HEK293 (cell line): ENCODE measurements at regions not wholly inside any gene's neighbourhood (a gene's known extent, or its start where the extent isn't known, plus 50 kb on each side); places are given as distances from the start of the nearest gene placed in this dataset.

Source experiments
- CTCF ChIA-PET: fragments of 350-600 bp; formaldehyde crosslinking; extraction: SDS; loops from one replicate; lab custom pipeline; 2021; ENCODE audit warnings: antibody characterized with exemption; lab: Yijun Ruan, JAX
- POLR2A ChIA-PET: fragments of 300-600 bp; formaldehyde crosslinking; extraction: SDS; loops from one replicate; lab custom pipeline; 2020; ENCODE audit warnings: antibody characterized with exemption, inconsistent platforms; lab: Yijun Ruan, JAX
- H3K27ac ChIP-seq: fragments of 200-500 bp; sonication (Bioruptor generic); 2 replicates; pipeline ENCODE4 v1.5.1; 2014; ENCODE audit warnings: low read depth, low read length, control low read depth, inconsistent platforms; ENCODE audit errors: extremely low read depth
- H3K36me3 ChIP-seq, 2 experiments: fragments of 200-500 bp in 1 of 2; sonication (Bioruptor generic) in 1 of 2; 1 replicate in 1 of 2; 2 replicates in 1 of 2; pipeline ENCODE4 v1.5.1; 2014 to 2017; ENCODE audit warnings: inconsistent platforms in 2 of 2, low read length in 2 of 2; ENCODE audit not compliant: control insufficient read depth in 2 of 2, insufficient read depth in 1 of 2
- H3K4me1 ChIP-seq: fragments of 200-500 bp; sonication (Bioruptor generic); 2 replicates; pipeline ENCODE4 v1.5.1; 2014; ENCODE audit warnings: mild to moderate bottlenecking, low read length, inconsistent platforms; ENCODE audit not compliant: control insufficient read depth, insufficient read depth
- H3K4me3 ChIP-seq: 2 replicates; pipeline ENCODE4 v1.5.1; 2011; ENCODE audit warnings: low read depth, mild to moderate bottlenecking, control low read depth, low read length, moderate library complexity
- H3K9me3 ChIP-seq: fragments of 200-500 bp; sonication (Bioruptor generic); 2 replicates; pipeline ENCODE4 v1.5.1; 2014; ENCODE audit warnings: low read depth, low read length, inconsistent platforms; ENCODE audit not compliant: control insufficient read depth, insufficient read depth
- HOXC10 ChIP-seq: sonication (generic); formaldehyde crosslinking; IDR thresholded peaks from 2 replicates; pipeline ENCODE4 v1.8.1; 2023; ENCODE audit warnings: mild to moderate bottlenecking, missing genetic modification reagents
- IKZF3 ChIP-seq: fragments of 450-650 bp; IDR thresholded peaks from 2 replicates; pipeline ENCODE4 v1.5.0; 2018; ENCODE audit warnings: missing biosample characterization, mild to moderate bottlenecking, missing genetic modification characterization, moderate library complexity
- KLF10 ChIP-seq: fragments of 450-650 bp; IDR thresholded peaks from 2 replicates; pipeline ENCODE4 v1.5.1; 2018; ENCODE audit warnings: missing biosample characterization, mild to moderate bottlenecking, missing genetic modification characterization
- KLF7 ChIP-seq: fragments of 450-650 bp; formaldehyde crosslinking; IDR thresholded peaks from 2 replicates; pipeline ENCODE4 v1.5.1; 2016; ENCODE audit warnings: missing biosample characterization, missing genetic modification characterization, borderline replicate concordance
- OSR2 ChIP-seq: fragments of 450-650 bp; formaldehyde crosslinking; IDR thresholded peaks from 2 replicates; pipeline ENCODE4 v1.5.1; 2016; ENCODE audit warnings: missing biosample characterization, missing genetic modification characterization
- REPIN1 ChIP-seq: fragments of 450-650 bp; formaldehyde crosslinking; IDR thresholded peaks from 2 replicates; pipeline ENCODE4 v1.5.1; 2017; ENCODE audit warnings: missing biosample characterization, missing genetic modification characterization, low read depth
- YY2 ChIP-seq: fragments of 450-650 bp; formaldehyde crosslinking; IDR thresholded peaks from 2 replicates; pipeline ENCODE4 v1.5.1; 2016; ENCODE audit warnings: missing biosample characterization, missing genetic modification characterization
- ZFP3 ChIP-seq: fragments of 450-650 bp; formaldehyde crosslinking; IDR thresholded peaks from 2 replicates; pipeline ENCODE4 v1.5.1; 2016; ENCODE audit warnings: low read depth, missing biosample characterization, missing genetic modification characterization
- ZNF138 ChIP-seq: fragments of 450-650 bp; formaldehyde crosslinking; IDR thresholded peaks from 2 replicates; pipeline ENCODE4 v1.5.1; 2016; ENCODE audit warnings: missing biosample characterization, missing genetic modification characterization, borderline replicate concordance
- ZNF140 ChIP-seq: fragments of 450-650 bp; formaldehyde crosslinking; IDR thresholded peaks from 2 replicates; pipeline ENCODE4 v1.5.1; 2016; ENCODE audit warnings: missing biosample characterization, missing genetic modification characterization
- ZNF274 ChIP-seq, 2 experiments: fragments of 200-500 bp in 1 of 2; fragments of 450-650 bp in 1 of 2; sonication (Bioruptor generic) in 1 of 2; formaldehyde crosslinking in 1 of 2; IDR thresholded peaks; 2 replicates each; pipeline versions ENCODE4 v1.5.1 to v1.6.1; 2014 to 2016; ENCODE audit warnings: borderline replicate concordance in 1 of 2, inconsistent platforms in 1 of 2, low read length in 1 of 2, missing biosample characterization in 1 of 2, missing genetic modification characterization in 1 of 2
- ZNF311 ChIP-seq: fragments of 450-650 bp; formaldehyde crosslinking; IDR thresholded peaks from 2 replicates; pipeline ENCODE4 v1.5.1; 2017; ENCODE audit warnings: missing biosample characterization, missing genetic modification characterization, borderline replicate concordance
- ZNF473 ChIP-seq: fragments of 450-650 bp; formaldehyde crosslinking; IDR thresholded peaks from 2 replicates; pipeline ENCODE4 v1.5.1; 2017; ENCODE audit warnings: missing biosample characterization, missing genetic modification characterization
- ZNF521 ChIP-seq: fragments of 450-650 bp; formaldehyde crosslinking; IDR thresholded peaks from 2 replicates; pipeline ENCODE4 v1.5.1; 2017; ENCODE audit warnings: missing biosample characterization, mild to moderate bottlenecking, missing genetic modification characterization
- ZNF529 ChIP-seq: fragments of 450-650 bp; formaldehyde crosslinking; IDR thresholded peaks from 2 replicates; pipeline ENCODE4 v1.5.1; 2017; ENCODE audit warnings: missing genetic modification characterization, missing biosample characterization; ENCODE audit not compliant: insufficient replicate concordance
- ZNF548 ChIP-seq: fragments of 450-650 bp; formaldehyde crosslinking; IDR thresholded peaks from 2 replicates; pipeline ENCODE4 v1.5.1; 2016; ENCODE audit warnings: missing biosample characterization, missing genetic modification characterization
- ZNF76 ChIP-seq: fragments of 450-650 bp; formaldehyde crosslinking; IDR thresholded peaks from 2 replicates; pipeline ENCODE4; 2016; ENCODE audit warnings: low read depth, missing biosample characterization, missing genetic modification characterization, borderline replicate concordance
- TF ChIP-seq, protein P1 (sequence below): fragments of 450-650 bp; formaldehyde crosslinking; IDR thresholded peaks from 2 replicates; pipeline ENCODE4 v1.5.1; 2017; ENCODE audit warnings: missing biosample characterization, missing genetic modification characterization
- TF ChIP-seq, protein P2 (sequence below): fragments of 450-650 bp; formaldehyde crosslinking; IDR thresholded peaks from 2 replicates; pipeline ENCODE4 v1.5.1; 2016; ENCODE audit warnings: missing biosample characterization, missing genetic modification characterization, borderline replicate concordance
- TF ChIP-seq, protein P3 (sequence below): fragments of 450-650 bp; formaldehyde crosslinking; IDR thresholded peaks from 2 replicates; pipeline ENCODE4 v1.5.1; 2017; ENCODE audit warnings: missing biosample characterization, missing genetic modification characterization

DNA sequence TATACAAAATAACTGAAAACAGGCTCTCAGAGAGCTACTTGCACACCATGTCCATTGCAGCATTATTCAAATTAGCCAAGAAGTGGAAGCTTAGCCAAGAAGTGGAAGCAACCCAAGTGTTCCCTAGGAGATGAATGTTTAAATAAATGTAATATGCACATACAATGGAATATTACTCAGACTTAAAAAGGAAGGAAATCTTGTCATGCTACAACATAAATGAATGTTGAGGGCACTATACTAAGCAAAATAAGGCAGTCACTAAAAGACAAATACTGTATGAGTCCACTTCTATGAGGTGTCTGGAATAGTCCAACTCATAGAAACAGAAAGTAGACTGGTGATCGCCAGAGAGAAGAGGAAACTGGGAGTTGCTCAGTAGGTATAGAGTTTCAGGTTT is 438.1 kb downstream of the MAT2B start (continued):
- TF ChIP-seq, protein P1, sequence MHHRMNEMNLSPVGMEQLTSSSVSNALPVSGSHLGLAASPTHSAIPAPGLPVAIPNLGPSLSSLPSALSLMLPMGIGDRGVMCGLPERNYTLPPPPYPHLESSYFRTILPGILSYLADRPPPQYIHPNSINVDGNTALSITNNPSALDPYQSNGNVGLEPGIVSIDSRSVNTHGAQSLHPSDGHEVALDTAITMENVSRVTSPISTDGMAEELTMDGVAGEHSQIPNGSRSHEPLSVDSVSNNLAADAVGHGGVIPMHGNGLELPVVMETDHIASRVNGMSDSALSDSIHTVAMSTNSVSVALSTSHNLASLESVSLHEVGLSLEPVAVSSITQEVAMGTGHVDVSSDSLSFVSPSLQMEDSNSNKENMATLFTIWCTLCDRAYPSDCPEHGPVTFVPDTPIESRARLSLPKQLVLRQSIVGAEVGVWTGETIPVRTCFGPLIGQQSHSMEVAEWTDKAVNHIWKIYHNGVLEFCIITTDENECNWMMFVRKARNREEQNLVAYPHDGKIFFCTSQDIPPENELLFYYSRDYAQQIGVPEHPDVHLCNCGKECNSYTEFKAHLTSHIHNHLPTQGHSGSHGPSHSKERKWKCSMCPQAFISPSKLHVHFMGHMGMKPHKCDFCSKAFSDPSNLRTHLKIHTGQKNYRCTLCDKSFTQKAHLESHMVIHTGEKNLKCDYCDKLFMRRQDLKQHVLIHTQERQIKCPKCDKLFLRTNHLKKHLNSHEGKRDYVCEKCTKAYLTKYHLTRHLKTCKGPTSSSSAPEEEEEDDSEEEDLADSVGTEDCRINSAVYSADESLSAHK (tag by site-specific recombination): no peak
- TF ChIP-seq, protein P2, sequence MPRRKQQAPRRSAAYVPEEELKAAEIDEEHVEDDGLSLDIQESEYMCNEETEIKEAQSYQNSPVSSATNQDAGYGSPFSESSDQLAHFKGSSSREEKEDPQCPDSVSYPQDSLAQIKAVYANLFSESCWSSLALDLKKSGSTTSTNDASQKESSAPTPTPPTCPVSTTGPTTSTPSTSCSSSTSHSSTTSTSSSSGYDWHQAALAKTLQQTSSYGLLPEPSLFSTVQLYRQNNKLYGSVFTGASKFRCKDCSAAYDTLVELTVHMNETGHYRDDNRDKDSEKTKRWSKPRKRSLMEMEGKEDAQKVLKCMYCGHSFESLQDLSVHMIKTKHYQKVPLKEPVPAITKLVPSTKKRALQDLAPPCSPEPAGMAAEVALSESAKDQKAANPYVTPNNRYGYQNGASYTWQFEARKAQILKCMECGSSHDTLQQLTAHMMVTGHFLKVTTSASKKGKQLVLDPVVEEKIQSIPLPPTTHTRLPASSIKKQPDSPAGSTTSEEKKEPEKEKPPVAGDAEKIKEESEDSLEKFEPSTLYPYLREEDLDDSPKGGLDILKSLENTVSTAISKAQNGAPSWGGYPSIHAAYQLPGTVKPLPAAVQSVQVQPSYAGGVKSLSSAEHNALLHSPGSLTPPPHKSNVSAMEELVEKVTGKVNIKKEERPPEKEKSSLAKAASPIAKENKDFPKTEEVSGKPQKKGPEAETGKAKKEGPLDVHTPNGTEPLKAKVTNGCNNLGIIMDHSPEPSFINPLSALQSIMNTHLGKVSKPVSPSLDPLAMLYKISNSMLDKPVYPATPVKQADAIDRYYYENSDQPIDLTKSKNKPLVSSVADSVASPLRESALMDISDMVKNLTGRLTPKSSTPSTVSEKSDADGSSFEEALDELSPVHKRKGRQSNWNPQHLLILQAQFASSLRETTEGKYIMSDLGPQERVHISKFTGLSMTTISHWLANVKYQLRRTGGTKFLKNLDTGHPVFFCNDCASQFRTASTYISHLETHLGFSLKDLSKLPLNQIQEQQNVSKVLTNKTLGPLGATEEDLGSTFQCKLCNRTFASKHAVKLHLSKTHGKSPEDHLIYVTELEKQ (tag by site-specific recombination): no peak
- TF ChIP-seq ZNF138 (no peak), ZNF529 (tag by site-specific recombination) (no peak), IKZF3 (no peak), KLF7 (tag by site-specific recombination) (no peak), ZNF140 (tag by site-specific recombination) (no peak), REPIN1 (no peak), ZNF76 (tag by site-specific recombination) (no peak), YY2 (tag by site-specific recombination) (no peak)

DNA sequence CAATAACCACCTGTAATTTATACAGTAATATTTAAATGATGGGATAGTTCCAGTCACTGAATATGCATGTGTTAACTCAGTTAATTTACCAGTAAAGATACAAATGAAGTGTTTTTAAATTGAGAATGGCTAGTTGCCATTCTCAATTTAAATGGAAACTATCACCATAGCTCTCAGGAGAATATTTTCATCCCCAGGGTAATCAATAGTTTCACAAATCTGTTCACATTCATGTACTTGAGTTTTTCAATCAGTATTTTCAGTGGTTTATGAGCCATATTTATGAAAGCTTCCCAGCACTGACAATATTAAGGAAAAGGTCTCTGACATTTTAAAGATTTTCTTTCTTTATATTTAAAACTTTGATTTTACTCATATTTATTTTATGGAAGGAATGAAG is 439.3 kb downstream of the MAT2B start:
- Histone ChIP-seq H3K36me3 (no peaks in the 10 kb centered on the region), H3K9me3 (no peaks in the 10 kb centered on the region), H3K27ac (no peak overlapping the region), H3K4me1 (no peaks in the 10 kb centered on the region)
- CTCF ChIA-PET: interaction anchor here (0.5 to 1.0 kb wide), 2 partner anchors 249 to 554 kb away, joined by 3 read pairs; no protein-coding TSS in a partner anchor
- POLR2A ChIA-PET: no interaction called here
- TF ChIP-seq, protein P3, sequence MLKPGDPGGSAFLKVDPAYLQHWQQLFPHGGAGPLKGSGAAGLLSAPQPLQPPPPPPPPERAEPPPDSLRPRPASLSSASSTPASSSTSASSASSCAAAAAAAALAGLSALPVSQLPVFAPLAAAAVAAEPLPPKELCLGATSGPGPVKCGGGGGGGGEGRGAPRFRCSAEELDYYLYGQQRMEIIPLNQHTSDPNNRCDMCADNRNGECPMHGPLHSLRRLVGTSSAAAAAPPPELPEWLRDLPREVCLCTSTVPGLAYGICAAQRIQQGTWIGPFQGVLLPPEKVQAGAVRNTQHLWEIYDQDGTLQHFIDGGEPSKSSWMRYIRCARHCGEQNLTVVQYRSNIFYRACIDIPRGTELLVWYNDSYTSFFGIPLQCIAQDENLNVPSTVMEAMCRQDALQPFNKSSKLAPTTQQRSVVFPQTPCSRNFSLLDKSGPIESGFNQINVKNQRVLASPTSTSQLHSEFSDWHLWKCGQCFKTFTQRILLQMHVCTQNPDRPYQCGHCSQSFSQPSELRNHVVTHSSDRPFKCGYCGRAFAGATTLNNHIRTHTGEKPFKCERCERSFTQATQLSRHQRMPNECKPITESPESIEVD: no peak
- TF ChIP-seq KLF10: no peak
- TF ChIP-seq, all 188 proteins: peak for 0
- H3K4me3 ChIP-seq: no peak overlapping the region

DNA sequence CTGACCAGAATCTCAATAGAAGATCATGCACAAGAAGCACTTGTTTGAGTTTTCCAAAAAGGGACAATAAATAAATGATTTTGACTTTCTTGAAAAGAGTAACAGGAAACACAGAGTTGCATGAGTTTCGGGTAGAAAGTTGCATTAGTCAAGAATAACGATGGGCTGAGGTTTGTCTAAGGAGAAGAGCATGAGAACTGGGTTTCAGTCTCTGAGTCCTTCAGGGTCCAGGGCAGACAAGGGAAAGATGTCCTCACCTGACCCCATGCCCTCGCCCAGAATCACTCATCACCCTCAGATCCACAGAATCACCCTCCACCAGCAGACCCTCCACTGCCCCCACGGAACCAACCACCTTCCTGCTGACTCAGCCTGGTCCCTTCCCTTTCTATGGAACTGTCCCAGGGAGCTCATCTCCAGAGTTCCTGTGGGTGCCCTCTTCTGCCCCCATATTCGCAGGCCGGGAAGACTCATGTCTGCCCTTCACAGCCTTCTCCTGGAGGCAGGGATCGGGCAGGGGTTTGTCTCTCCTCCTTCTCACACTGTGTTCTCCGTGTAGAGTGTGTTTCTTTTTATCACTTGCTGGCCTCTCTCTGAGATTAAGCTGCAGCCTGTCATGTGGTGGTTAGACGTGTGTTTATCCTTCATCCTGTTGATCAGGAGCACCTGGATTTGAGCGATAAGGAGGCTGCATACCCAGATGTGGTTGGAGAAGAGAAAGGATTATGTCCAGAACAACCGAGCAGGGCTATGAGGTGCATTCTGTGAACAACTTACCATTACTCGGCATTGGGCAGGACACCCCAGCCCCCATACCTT is 442.6 kb downstream of the MAT2B start:
- Histone ChIP-seq H3K4me3 (no peak overlapping the region), H3K9me3 (no peaks in the 10 kb centered on the region), H3K4me1 (no peaks in the 10 kb centered on the region), H3K27ac (no peak overlapping the region), H3K36me3 (no peaks in the 10 kb centered on the region)
- TF ChIP-seq ZNF311 (tag by site-specific recombination) (no peak), ZNF521 (tag by site-specific recombination) (no peak), ZNF548 (tag by site-specific recombination) (no peak), ZNF274 (IDR thresholded peaks at IDR 0.05; ENCODE audit: low read length) (no peak), ZNF274 (tag by site-specific recombination; IDR thresholded peaks at IDR 0.05; ENCODE audit: borderline replicate concordance) (no peak), OSR2 (tag by site-specific recombination) (no peak), ZFP3 (tag by site-specific recombination) (no peak), ZNF473 (tag by site-specific recombination) (no peak), HOXC10 (CRISPR knock-in tag) (no peak)
- ChIA-PET POLR2A (no interaction called here), CTCF (no interaction called here)
